ENCODE measurements at regions not wholly inside any gene's neighbourhood (a gene's known extent, or its start where the extent isn't known, plus 50 kb on each side); places are given as distances from the start of the nearest gene placed in this dataset.

DNA sequence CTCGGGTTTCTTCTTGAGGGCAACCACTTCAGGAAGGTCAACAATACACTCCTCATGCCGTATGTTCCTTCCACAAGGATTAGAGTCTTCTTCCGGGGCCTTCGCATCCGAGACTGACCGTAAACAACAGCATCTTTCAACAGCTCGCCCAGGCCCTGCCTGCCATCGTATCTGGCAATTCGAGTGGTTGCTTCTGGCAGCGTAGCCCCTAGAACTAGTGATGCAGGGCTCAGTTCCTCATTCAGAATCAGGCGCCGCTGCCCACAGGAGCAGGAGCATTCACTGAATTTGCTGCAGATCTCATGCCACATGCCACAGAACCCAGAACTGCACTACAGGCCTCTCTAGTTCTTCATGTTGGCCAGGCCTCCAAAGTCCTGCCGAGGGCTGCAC is 59.0 kb upstream of the AFDN start:
- no peak overlapping the region for H3K27ac Mint-ChIP-seq (ENCODE audit: unreplicated experiment)
- peaks cover 4% of the 10 kb centered on the region for H3K4me1 Mint-ChIP-seq (ENCODE audit: low read depth, unreplicated experiment)
- BruUV-seq (replicated peaks), result no TSS peak
- no peaks in the 10 kb centered on the region for H3K36me3 Mint-ChIP-seq (ENCODE audit: insufficient read depth, unreplicated experiment)
- CTCF ChIA-PET, result no interaction called here
- intact Hi-C loops (cut with micrococcal nuclease; ENCODE audit: unreplicated experiment), result no loop called here
- H3K27me3 Mint-ChIP-seq (ENCODE audit: unreplicated experiment), result peaks cover 47% of the 10 kb centered on the region
- TF ChIP-seq, protein P1, sequence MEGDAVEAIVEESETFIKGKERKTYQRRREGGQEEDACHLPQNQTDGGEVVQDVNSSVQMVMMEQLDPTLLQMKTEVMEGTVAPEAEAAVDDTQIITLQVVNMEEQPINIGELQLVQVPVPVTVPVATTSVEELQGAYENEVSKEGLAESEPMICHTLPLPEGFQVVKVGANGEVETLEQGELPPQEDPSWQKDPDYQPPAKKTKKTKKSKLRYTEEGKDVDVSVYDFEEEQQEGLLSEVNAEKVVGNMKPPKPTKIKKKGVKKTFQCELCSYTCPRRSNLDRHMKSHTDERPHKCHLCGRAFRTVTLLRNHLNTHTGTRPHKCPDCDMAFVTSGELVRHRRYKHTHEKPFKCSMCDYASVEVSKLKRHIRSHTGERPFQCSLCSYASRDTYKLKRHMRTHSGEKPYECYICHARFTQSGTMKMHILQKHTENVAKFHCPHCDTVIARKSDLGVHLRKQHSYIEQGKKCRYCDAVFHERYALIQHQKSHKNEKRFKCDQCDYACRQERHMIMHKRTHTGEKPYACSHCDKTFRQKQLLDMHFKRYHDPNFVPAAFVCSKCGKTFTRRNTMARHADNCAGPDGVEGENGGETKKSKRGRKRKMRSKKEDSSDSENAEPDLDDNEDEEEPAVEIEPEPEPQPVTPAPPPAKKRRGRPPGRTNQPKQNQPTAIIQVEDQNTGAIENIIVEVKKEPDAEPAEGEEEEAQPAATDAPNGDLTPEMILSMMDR (IDR thresholded peaks at IDR 0.05; ENCODE audit: unreplicated experiment), result no peak
- no peak overlapping the region for H3K4me3 Mint-ChIP-seq (ENCODE audit: low read depth, unreplicated experiment)
- DNase-seq, result no peak
- H3K9me3 Mint-ChIP-seq (ENCODE audit: low read depth, unreplicated experiment), result no peaks in the 10 kb centered on the region

DNA sequence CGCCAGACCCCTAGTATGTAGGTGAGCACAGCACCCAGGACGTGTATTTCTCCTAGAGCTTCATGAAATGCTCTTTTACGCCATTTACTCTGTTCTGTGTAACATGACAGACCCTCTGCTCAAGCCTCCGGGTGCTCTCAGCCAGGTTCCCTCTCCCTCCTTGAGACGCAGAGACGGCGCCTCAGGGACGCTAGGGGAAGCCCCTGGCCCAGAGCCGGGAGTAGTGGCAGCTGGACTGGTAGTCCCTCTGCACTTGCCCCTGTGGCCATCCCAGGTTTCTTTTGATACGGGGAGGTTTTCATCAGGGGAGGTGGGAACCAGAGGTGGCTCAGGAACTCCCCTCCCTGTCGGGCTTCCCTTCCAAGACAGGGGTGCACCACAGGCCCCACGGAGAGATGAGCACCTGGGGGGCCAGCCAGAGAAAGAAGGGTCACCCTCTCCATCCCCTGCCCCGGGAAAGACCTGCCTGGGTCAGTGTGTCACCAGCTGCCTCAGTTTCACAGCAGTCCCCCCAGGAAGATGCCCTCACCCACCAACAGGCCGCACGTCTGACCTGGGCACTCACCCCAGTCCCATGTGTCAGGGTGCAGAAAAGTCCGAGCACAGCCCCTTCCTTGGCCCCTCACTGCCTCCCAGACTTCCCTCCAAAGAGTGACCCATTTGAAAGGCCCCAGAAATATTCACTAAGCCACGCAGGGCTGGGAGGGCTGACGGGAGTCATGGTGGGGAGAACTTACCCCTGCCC is 58.1 kb upstream of the AFDN start:
- no peaks in the 10 kb centered on the region for H3K36me3 Mint-ChIP-seq (ENCODE audit: insufficient read depth, unreplicated experiment)
- no peaks in the 10 kb centered on the region for H3K9me3 Mint-ChIP-seq (ENCODE audit: low read depth, unreplicated experiment)
- TF ChIP-seq, protein P1 (IDR thresholded peaks at IDR 0.05; ENCODE audit: unreplicated experiment), result no peak
- no TSS peak for BruUV-seq (replicated peaks)
- no peak for DNase-seq
- intact Hi-C loops (cut with micrococcal nuclease; ENCODE audit: unreplicated experiment), result no loop called here
- no peaks in the 10 kb centered on the region for H3K4me1 Mint-ChIP-seq (ENCODE audit: low read depth, unreplicated experiment)
- CTCF ChIA-PET, result no interaction called here
- peaks cover 47% of the 10 kb centered on the region for H3K27me3 Mint-ChIP-seq (ENCODE audit: unreplicated experiment)
- no peak overlapping the region for H3K4me3 Mint-ChIP-seq (ENCODE audit: low read depth, unreplicated experiment)
- H3K27ac Mint-ChIP-seq (ENCODE audit: unreplicated experiment), result no peak overlapping the region

DNA sequence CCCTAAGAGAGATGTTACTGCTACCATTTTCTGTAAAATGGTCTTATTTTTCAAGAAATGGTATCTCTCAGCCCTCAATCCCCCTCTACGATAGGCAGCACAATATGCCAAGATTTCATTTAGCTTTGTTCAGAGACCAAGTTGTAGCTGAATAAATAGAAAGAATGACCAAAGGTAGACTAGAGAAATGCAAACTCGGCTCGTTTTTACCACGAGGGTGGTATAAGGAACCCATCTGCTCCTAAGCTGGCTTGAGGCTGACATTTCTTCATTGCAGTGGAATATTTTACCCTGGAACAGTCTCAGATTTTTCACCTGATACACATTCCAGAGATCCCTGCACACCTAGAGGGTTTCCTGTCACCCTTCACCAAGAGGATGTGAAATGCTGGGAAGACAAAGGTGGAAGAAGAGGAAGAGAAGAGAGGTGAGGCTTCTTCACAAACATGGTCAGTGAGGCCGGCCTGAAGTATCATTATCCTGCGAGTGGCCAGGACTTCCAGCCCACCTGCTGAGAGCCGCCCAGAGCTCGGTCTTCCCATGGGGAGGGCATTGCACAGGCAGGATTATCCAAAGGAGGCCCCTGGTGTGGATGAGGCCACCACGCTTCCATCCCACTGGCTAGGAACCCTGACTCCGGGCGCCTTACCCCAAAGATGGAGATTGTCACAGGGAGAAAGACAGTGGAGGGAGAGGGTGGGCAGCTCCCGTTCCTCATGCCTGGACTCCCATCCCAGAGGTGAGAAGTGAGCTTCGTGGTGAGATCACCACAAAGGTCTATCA is 57.1 kb upstream of the AFDN start:
- no peak for DNase-seq
- CTCF ChIA-PET, result no interaction called here
- H3K9me3 Mint-ChIP-seq (ENCODE audit: low read depth, unreplicated experiment), result no peaks in the 10 kb centered on the region
- no TSS peak for BruUV-seq (replicated peaks)
- no peaks in the 10 kb centered on the region for H3K36me3 Mint-ChIP-seq (ENCODE audit: insufficient read depth, unreplicated experiment)
- no peak overlapping the region for H3K27ac Mint-ChIP-seq (ENCODE audit: unreplicated experiment)
- TF ChIP-seq, protein P1 (IDR thresholded peaks at IDR 0.05; ENCODE audit: unreplicated experiment), result no peak
- no peaks in the 10 kb centered on the region for H3K4me1 Mint-ChIP-seq (ENCODE audit: low read depth, unreplicated experiment)
- intact Hi-C loops (cut with micrococcal nuclease; ENCODE audit: unreplicated experiment), result no loop called here
- H3K4me3 Mint-ChIP-seq (ENCODE audit: low read depth, unreplicated experiment), result no peak overlapping the region
- peaks cover 47% of the 10 kb centered on the region for H3K27me3 Mint-ChIP-seq (ENCODE audit: unreplicated experiment)

DNA sequence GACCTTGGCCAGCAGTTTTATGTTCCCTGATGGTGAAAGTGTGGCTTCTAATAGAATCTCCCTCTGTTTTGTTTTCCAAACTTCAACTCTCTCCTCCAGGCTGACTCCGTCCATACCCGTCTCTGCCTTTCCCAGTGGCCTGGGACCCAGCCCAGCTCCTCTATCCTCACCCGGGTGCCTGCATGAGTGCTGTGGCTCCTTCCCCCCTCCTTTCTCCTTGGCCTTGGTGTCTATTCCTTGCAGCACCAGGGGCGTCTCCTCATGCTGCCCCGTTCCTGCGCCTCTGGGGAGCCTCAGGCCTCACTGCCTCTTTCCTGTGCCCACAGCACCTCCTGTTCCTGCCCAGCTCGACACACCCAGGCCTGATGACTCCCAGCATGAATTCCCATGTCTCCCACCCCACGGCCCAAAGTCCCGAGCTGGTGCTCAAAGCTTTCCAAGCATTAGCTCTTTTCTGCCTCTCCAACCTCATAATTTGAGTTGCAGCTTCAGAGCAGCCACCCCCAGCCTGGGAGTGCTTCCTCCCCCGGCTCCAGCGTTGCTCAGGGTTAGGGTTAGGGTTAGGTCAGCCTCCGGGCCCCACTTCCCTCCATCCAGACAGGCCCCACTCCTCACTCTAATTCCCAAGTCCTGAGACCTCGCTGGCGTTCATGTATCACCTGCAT is 56.3 kb upstream of the AFDN start:
- H3K9me3 Mint-ChIP-seq (ENCODE audit: low read depth, unreplicated experiment), result no peaks in the 10 kb centered on the region
- no peak overlapping the region for H3K4me3 Mint-ChIP-seq (ENCODE audit: low read depth, unreplicated experiment)
- H3K27me3 Mint-ChIP-seq (ENCODE audit: unreplicated experiment), result peaks cover 47% of the 10 kb centered on the region
- TF ChIP-seq, protein P1 (IDR thresholded peaks at IDR 0.05; ENCODE audit: unreplicated experiment), result no peak
- BruUV-seq (replicated peaks), result no TSS peak
- no peak for DNase-seq
- H3K4me1 Mint-ChIP-seq (ENCODE audit: low read depth, unreplicated experiment), result no peaks in the 10 kb centered on the region
- CTCF ChIA-PET, result no interaction called here
- intact Hi-C loops (cut with micrococcal nuclease; ENCODE audit: unreplicated experiment), result no loop called here
- H3K27ac Mint-ChIP-seq (ENCODE audit: unreplicated experiment), result no peak overlapping the region
- H3K36me3 Mint-ChIP-seq (ENCODE audit: insufficient read depth, unreplicated experiment), result no peaks in the 10 kb centered on the region
